ENCODE measurements at regions not wholly inside any gene's neighbourhood (a gene's known extent, or its start where the extent isn't known, plus 50 kb on each side); places are given as distances from the start of the nearest gene placed in this dataset.

- ChIA-PET CTCF (no interaction called here), POLR2A (no interaction called here)
- Histone ChIP-seq H3K9me3 (ENCODE audit: control insufficient read depth, insufficient read depth, low read length) (peaks cover 3% of the 10 kb centered on the region; the same call in 1 of the 2 replicates), H3K4me3 (ENCODE audit: low read depth, low read length) (no peak overlapping the region), H3K27me3 (ENCODE audit: control insufficient read depth, insufficient read depth, low read length) (no peaks in the 10 kb centered on the region), H3K27ac (ENCODE audit: low read depth, low read length) (no peak overlapping the region)
- DNase-seq (ENCODE audit: low read depth, low spot score), result no peak
- TF ChIP-seq CTCF (IDR thresholded peaks at IDR 0.05; ENCODE audit: low read depth, low read length), result no peak
Observed at GRCh38 chr1:60581455-60582220, 500.7 kb upstream of the NFIA start.

GRCh38 chr1:60577029-60577428 is 503.5 kb upstream of the C1orf87 start:
- ChIA-PET CTCF (no interaction called here), POLR2A (no interaction called here)
- no peak for DNase-seq (ENCODE audit: low read depth, low spot score)

GRCh38 chr1:60575326-60575977 is 501.9 kb upstream of the C1orf87 start:
- H3K27me3 ChIP-seq (ENCODE audit: control insufficient read depth, insufficient read depth, low read length), result no peaks in the 10 kb centered on the region
- DNase-seq (ENCODE audit: low read depth, low spot score), result no peak
- no peak overlapping the region for H3K4me3 ChIP-seq (ENCODE audit: low read depth, low read length)
- ChIA-PET CTCF (no interaction called here), POLR2A (no interaction called here)
- H3K9me3 ChIP-seq (ENCODE audit: control insufficient read depth, insufficient read depth, low read length), result no peaks in the 10 kb centered on the region
- TF ChIP-seq CTCF (IDR thresholded peaks at IDR 0.05; ENCODE audit: low read depth, low read length), result no peak
- no peak overlapping the region for H3K27ac ChIP-seq (ENCODE audit: low read depth, low read length)

More at GRCh38 chr1:60577029-60577428, 503.5 kb upstream of the C1orf87 start:
- H3K27me3 ChIP-seq (ENCODE audit: control insufficient read depth, insufficient read depth, low read length), result no peaks in the 10 kb centered on the region
- no peak overlapping the region for H3K4me3 ChIP-seq (ENCODE audit: low read depth, low read length)
- H3K27ac ChIP-seq (ENCODE audit: low read depth, low read length), result no peak overlapping the region
- TF ChIP-seq CTCF (IDR thresholded peaks at IDR 0.05; ENCODE audit: low read depth, low read length), result no peak
- no peaks in the 10 kb centered on the region for H3K9me3 ChIP-seq (ENCODE audit: control insufficient read depth, insufficient read depth, low read length)

- H3K27ac ChIP-seq (ENCODE audit: low read depth, low read length), result no peak overlapping the region
- no peak for TF ChIP-seq CTCF (IDR thresholded peaks at IDR 0.05; ENCODE audit: low read depth, low read length)
- POLR2A ChIA-PET, result no interaction called here
- no peaks in the 10 kb centered on the region for H3K27me3 ChIP-seq (ENCODE audit: control insufficient read depth, insufficient read depth, low read length)
- no peak overlapping the region for H3K4me3 ChIP-seq (ENCODE audit: low read depth, low read length)
- peak; percentile 6 for DNase-seq (ENCODE audit: low read depth, low spot score)
- CTCF ChIA-PET, result no interaction called here
- H3K9me3 ChIP-seq (ENCODE audit: control insufficient read depth, insufficient read depth, low read length), result no peaks in the 10 kb centered on the region
Observed at GRCh38 chr1:60573726-60574409, 500.3 kb upstream of the C1orf87 start.

GRCh38 chr1:60573121-60573520 is 499.6 kb upstream of the C1orf87 start:
- Histone ChIP-seq H3K9me3 (ENCODE audit: control insufficient read depth, insufficient read depth, low read length) (no peaks in the 10 kb centered on the region), H3K27me3 (ENCODE audit: control insufficient read depth, insufficient read depth, low read length) (no peaks in the 10 kb centered on the region), H3K27ac (ENCODE audit: low read depth, low read length) (no peak overlapping the region), H3K4me3 (ENCODE audit: low read depth, low read length) (no peak overlapping the region)
- no peak for TF ChIP-seq CTCF (IDR thresholded peaks at IDR 0.05; ENCODE audit: low read depth, low read length)
- CTCF ChIA-PET, result no interaction called here
- POLR2A ChIA-PET, result no interaction called here
- no peak for DNase-seq (ENCODE audit: low read depth, low spot score)
